CD14-positive monocyte (primary cell): ENCODE measurements at regions not wholly inside any gene's neighbourhood (a gene's known extent, or its start where the extent isn't known, plus 50 kb on each side); places are given as distances from the start of the nearest gene placed in this dataset.

ENCODE experiments used
- DNase-seq, 3 donors: peaks; one replicate each; pipeline ENCODE4 v3.0.0-alpha.2; 2011 to 2022
- H2AFZ ChIP-seq: 2 replicates; pipeline ENCODE4 v1.6.0; 2012; ENCODE audit warnings: mild to moderate bottlenecking, low read depth, low read length, inconsistent platforms; ENCODE audit not compliant: insufficient read depth, poor library complexity, severe bottlenecking
- H3K27ac ChIP-seq, 2 donors: 1 replicate in 1 of 2; 2 replicates in 1 of 2; pipeline ENCODE4 v1.5.1; 2012 to 2013; ENCODE audit warnings: low read length in 2 of 2, control low read depth in 1 of 2, inconsistent platforms in 1 of 2, low read depth in 1 of 2, mild to moderate bottlenecking in 1 of 2
- H3K27me3 ChIP-seq, 2 donors: one replicate each; pipeline versions ENCODE4 v1.6.0 to v1.6.1; 2011 to 2013; ENCODE audit warnings: low read length in 2 of 2; ENCODE audit not compliant: control insufficient read depth in 2 of 2, insufficient read depth in 2 of 2
- H3K36me3 ChIP-seq, 2 donors: replicated peaks in 1 of 2; 1 replicate in 1 of 2; 2 replicates in 1 of 2; pipeline versions ENCODE4 v1.5.1 to v1.6.1; 2012 to 2013; ENCODE audit warnings: low read length in 2 of 2, control low read depth in 1 of 2, inconsistent platforms in 1 of 2, mild to moderate bottlenecking in 1 of 2; ENCODE audit not compliant: insufficient read depth in 2 of 2, control insufficient read depth in 1 of 2
- H3K4me1 ChIP-seq, 2 donors: 1 replicate in 1 of 2; 2 replicates in 1 of 2; pipeline versions ENCODE4 v1.5.1 to v1.6.1; 2012 to 2013; ENCODE audit warnings: low read length in 2 of 2, control low read depth in 1 of 2, inconsistent platforms in 1 of 2, mild to moderate bottlenecking in 1 of 2, moderate library complexity in 1 of 2; ENCODE audit not compliant: insufficient read depth in 2 of 2, control insufficient read depth in 1 of 2
- H3K4me2 ChIP-seq: replicated peaks from 2 replicates; pipeline ENCODE3; 2012; ENCODE audit warnings: low read length, moderate library complexity, mild to moderate bottlenecking; ENCODE audit not compliant: poor library complexity, severe bottlenecking; ENCODE audit errors: extremely low read depth
- H3K4me3 ChIP-seq, 3 experiments: fragments of 200-600 bp in 1 of 3; sonication (generic) in 1 of 3; replicated peaks in 1 of 3; 1 replicate in 2 of 3; 2 replicates in 1 of 3; pipeline ENCODE4 v1.5.1; 2011 to 2013; ENCODE audit warnings: low read length in 3 of 3, mild to moderate bottlenecking in 3 of 3, control low read depth in 2 of 3, low read depth in 2 of 3, inconsistent platforms in 1 of 3, moderate library complexity in 1 of 3
- H3K79me2 ChIP-seq: 2 replicates; pipeline ENCODE4 v1.6.0; 2012; ENCODE audit warnings: mild to moderate bottlenecking, control low read depth, inconsistent platforms, low read length, moderate library complexity; ENCODE audit not compliant: insufficient read depth
- H3K9ac ChIP-seq: 2 replicates; pipeline ENCODE4 v1.6.0; 2017; ENCODE audit warnings: low read length, mild to moderate bottlenecking; ENCODE audit not compliant: insufficient read depth, poor library complexity, severe bottlenecking
- H3K9me3 ChIP-seq, 2 donors: replicated peaks in 1 of 2; 1 replicate in 1 of 2; 2 replicates in 1 of 2; pipeline versions ENCODE4 v1.5.1 to v1.6.1; 2012 to 2013; ENCODE audit warnings: low read length in 2 of 2, control low read depth in 1 of 2; ENCODE audit not compliant: control insufficient read depth in 1 of 2, insufficient read depth in 1 of 2
- H4K20me1 ChIP-seq: 2 replicates; pipeline ENCODE4 v1.6.0; 2012; ENCODE audit warnings: mild to moderate bottlenecking, low read length, control low read depth, moderate library complexity; ENCODE audit not compliant: insufficient read depth
- H3K27ac Mint-ChIP-seq, 7 donors: one replicate each; pipeline ENCODE4 v1.8.0; 2020; ENCODE audit warnings: mild to moderate bottlenecking in 7 of 7, mixed read lengths in 7 of 7, moderate library complexity in 6 of 7, inconsistent platforms in 2 of 7
- H3K27me3 Mint-ChIP-seq, 3 donors: one replicate each; pipeline ENCODE4 v1.8.0; 2021 to 2022; ENCODE audit warnings: low read depth in 3 of 3, mild to moderate bottlenecking in 3 of 3, mixed read lengths in 3 of 3, moderate library complexity in 3 of 3, inconsistent platforms in 1 of 3
- H3K36me3 Mint-ChIP-seq, 2 donors: one replicate each; pipeline ENCODE4 v1.8.0; 2020; ENCODE audit warnings: mixed read lengths in 2 of 2, inconsistent platforms in 1 of 2, mild to moderate bottlenecking in 1 of 2
- H3K4me1 Mint-ChIP-seq: one replicate; pipeline ENCODE4 v1.8.0; 2020; ENCODE audit warnings: mild to moderate bottlenecking, mixed read lengths
- H3K4me3 Mint-ChIP-seq, 2 donors: one replicate each; pipeline ENCODE4 v1.8.0; 2020; ENCODE audit warnings: mild to moderate bottlenecking in 2 of 2, mixed read lengths in 2 of 2, moderate library complexity in 1 of 2
- H3K9me3 Mint-ChIP-seq, 7 donors: one replicate each; pipeline ENCODE4 v1.8.0; 2020 to 2022; ENCODE audit warnings: mixed read lengths in 7 of 7, mild to moderate bottlenecking in 6 of 7, moderate library complexity in 6 of 7, inconsistent platforms in 2 of 7
- WGBS: methylation state at CpG from one replicate; pipeline ENCODE4 v1.1.5; 2013; ENCODE audit warnings: missing lambda C conversion rate; ENCODE audit not compliant: insufficient coverage; 5-methylcytosine and 5-hydroxymethylcytosine counted together
- intact Hi-C, 2 donors: fragments of 100-400 bp; cut with micrococcal nuclease; formaldehyde crosslinking; loops; one replicate each; pipeline versions ENCODE4 v1.15.0 to v1.15.1; 2023
- TF ChIP-seq, protein P1 (sequence below): fragments of 200-600 bp; IDR thresholded peaks from one replicate; pipeline ENCODE4 v1.8.0; 2022; ENCODE audit warnings: antibody characterized with exemption, mild to moderate bottlenecking

DNA sequence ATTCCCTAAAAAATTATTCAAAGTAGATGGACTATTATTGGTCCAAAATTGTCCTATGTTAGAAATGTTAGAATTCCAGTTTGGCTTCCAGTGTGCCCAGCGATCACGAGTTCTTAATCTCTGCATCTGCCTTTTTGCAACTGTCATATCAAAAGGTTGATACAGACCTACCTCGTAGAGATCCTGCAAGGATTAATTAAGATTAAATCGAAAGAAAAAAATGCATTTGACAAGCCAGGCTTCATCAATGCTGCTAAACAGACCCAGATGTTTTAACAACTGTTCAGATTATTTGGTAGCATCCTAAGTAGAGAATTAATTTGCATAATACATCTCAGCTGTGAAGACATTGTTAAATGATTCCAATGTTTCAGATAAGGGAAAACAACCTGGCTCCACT lies 336.5 kb downstream of the CRPPA start:
- Mint-ChIP-seq H3K27me3 (no peaks in the 10 kb centered on the region), H3K36me3 (no peaks in the 10 kb centered on the region), H3K4me3 (no peak overlapping the region), H3K4me1 (no peaks in the 10 kb centered on the region), H3K9me3 (peaks cover 0 to 5% (median 0%) of the 10 kb centered on the region in 7 donors), H3K27ac (no peak overlapping the region)
- H3K79me2 ChIP-seq, result no peaks in the 10 kb centered on the region
- H3K27me3 ChIP-seq, result no peaks in the 10 kb centered on the region
- H3K36me3 ChIP-seq, result no peaks in the 10 kb centered on the region
- no peak overlapping the region for H3K4me3 ChIP-seq
- TF ChIP-seq, protein P1, sequence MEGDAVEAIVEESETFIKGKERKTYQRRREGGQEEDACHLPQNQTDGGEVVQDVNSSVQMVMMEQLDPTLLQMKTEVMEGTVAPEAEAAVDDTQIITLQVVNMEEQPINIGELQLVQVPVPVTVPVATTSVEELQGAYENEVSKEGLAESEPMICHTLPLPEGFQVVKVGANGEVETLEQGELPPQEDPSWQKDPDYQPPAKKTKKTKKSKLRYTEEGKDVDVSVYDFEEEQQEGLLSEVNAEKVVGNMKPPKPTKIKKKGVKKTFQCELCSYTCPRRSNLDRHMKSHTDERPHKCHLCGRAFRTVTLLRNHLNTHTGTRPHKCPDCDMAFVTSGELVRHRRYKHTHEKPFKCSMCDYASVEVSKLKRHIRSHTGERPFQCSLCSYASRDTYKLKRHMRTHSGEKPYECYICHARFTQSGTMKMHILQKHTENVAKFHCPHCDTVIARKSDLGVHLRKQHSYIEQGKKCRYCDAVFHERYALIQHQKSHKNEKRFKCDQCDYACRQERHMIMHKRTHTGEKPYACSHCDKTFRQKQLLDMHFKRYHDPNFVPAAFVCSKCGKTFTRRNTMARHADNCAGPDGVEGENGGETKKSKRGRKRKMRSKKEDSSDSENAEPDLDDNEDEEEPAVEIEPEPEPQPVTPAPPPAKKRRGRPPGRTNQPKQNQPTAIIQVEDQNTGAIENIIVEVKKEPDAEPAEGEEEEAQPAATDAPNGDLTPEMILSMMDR, result no peak
- H3K9ac ChIP-seq, result no peak overlapping the region
- H3K4me2 ChIP-seq, result no peak overlapping the region
- H3K27ac ChIP-seq, result no peak overlapping the region
- H4K20me1 ChIP-seq, result no peaks in the 10 kb centered on the region
- no peaks in the 10 kb centered on the region for H3K9me3 ChIP-seq
- H2AFZ ChIP-seq, result no peak overlapping the region
- WGBS, result 80% methylated on average over 1 of the region's 4 CpGs
- no peak for DNase-seq
- H3K4me1 ChIP-seq, result no peaks in the 10 kb centered on the region
- intact Hi-C loops, result no loop called here

DNA sequence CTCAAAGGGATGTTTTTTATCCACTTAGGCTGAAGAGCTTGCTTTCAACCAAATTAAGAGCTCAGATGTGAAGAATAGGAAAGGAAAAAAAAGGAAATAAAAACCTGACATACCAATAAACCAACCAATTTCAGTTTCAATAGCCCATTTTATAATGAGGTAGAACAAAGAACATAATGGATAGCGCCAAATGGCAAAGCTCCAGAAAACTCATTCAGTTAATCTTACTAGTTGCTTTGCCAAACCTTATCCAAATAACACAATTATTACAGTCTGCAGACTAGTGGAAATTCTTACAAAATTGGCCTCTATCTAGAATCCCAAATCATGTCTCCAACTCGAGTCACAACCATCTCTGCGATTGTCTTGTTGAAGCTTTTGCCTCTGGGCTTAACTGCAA lies 337.0 kb downstream of the CRPPA start:
- H3K27ac ChIP-seq, result no peak overlapping the region
- H3K4me1 ChIP-seq, result no peaks in the 10 kb centered on the region
- Mint-ChIP-seq H3K27me3 (no peaks in the 10 kb centered on the region), H3K36me3 (no peaks in the 10 kb centered on the region), H3K4me3 (no peak overlapping the region), H3K27ac (no peak overlapping the region), H3K9me3 (peaks cover 0 to 5% (median 0%) of the 10 kb centered on the region in 7 donors), H3K4me1 (no peaks in the 10 kb centered on the region)
- H3K27me3 ChIP-seq, result no peaks in the 10 kb centered on the region
- no peaks in the 10 kb centered on the region for H4K20me1 ChIP-seq
- H2AFZ ChIP-seq, result no peak overlapping the region
- no peak overlapping the region for H3K4me3 ChIP-seq
- no peak for DNase-seq
- no peak overlapping the region for H3K4me2 ChIP-seq
- no peaks in the 10 kb centered on the region for H3K9me3 ChIP-seq
- WGBS, result no CpG with 5 or more reads among the region's 3 CpGs
- TF ChIP-seq, protein P1, result no peak
- intact Hi-C loops, result no loop called here
- no peaks in the 10 kb centered on the region for H3K36me3 ChIP-seq
- H3K9ac ChIP-seq, result no peak overlapping the region
- no peaks in the 10 kb centered on the region for H3K79me2 ChIP-seq
